NCI-H82 treated with DMSO at 0.1 percent for 48 hours (cell line): ENCODE measurements at regions not wholly inside any gene's neighbourhood (a gene's known extent, or its start where the extent isn't known, plus 50 kb on each side); places are given as distances from the start of the nearest gene placed in this dataset.

ENCODE experiments used
- DNase-seq: peaks from one replicate; lab custom pipeline; 2025; ENCODE audit not compliant: unreplicated experiment; lab: John Stamatoyannopoulos, UW

DNA sequence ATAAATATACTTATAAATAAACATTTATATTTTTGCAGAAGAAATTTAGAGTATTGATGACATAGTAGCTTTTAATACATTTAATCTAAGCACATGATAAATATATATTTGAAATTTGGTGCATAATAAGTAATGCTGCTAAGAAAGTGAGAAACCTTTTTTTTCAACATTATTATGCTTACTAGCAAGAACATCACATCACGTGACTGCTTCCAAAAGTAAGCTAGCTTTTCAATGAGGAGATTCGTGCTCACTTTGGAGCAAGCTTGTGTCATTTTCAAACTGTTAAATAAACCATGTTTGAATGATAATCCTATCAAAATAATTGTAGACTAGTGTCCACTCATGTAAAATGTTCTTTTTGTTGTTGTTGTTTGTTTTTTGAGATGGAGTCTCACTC lies 109.0 kb upstream of the SLC4A7 start:
- no peak for DNase-seq

DNA sequence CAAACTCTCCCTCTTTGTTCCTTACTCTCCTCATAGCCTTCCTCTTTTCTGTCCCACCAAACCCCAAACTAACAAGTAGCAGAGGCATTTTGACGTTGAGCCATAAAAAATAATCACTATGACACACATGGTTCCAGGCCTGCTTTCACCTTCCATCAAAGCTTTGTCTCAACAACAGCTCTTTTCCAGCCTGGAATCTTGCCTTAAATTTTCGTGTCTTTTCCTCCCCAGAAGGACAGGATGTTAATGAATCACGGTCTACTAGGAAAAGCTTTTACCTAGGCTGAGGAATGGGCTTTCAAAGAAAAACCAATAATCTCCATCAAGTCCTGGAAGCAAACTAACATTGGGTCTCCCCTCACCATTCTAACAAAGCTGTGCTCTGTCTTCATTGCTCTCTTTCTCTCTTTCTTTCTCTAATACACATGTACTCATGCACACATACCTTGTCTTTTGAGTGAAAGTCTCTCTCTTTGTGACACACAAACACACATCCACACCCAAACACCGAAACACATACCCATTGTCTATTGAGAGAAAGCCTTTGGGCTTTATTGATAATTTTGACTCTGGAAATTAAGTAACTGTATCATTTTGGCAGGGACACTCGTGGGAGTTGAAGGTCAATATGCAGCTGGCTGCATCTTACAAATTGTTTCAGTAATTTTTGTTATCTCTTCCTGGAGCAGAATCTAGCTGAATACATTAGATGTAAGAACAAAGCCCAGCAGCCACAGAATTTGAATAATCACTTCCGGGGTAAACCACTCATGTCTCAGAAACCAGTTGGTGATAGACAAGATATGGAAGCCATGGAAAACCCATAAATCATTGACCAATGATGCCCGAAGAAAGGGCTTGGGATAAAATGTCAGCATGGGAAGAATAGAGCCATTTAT lies 107.4 kb upstream of the SLC4A7 start:
- DNase-seq = no peak

DNA sequence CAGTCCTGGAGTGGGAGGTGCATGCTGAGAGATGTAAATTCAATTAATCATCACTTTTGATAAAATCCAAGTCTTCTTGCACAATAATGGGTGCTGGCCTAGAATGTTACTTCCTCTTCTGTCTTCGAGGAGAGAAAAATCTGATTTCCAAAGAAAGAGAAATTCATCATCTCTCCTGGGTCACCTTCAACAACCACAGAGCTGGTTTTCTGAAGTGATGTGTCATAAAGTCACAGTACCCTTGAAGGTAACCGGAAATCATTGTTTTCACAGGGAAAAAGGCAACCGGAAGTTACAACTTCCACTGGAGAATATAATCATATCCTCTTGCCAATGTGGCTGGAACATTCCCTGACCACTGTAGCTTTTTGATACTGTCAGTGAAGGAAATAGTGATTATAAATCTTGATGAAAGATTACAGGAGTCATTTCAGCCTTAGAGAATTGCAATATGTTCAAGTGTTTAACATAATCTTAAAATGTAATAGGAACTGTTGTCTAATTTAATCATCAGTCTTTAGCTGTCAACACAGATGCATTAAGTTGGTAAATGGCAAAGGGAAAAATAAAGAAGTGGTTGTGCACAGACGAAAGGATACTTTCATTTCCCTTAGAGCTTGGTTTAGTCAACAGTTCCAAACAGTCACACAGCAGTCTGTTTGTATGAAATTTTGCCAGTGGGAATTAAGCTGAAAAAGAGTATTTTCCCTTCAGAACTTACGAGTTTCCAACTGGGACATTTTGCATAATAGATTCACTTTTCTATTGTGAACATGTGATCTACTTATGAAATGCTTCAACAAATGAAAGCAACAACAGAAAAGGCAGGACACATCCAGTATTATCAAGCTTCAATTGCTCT lies 106.5 kb upstream of the SLC4A7 start:
- no peak for DNase-seq

DNA sequence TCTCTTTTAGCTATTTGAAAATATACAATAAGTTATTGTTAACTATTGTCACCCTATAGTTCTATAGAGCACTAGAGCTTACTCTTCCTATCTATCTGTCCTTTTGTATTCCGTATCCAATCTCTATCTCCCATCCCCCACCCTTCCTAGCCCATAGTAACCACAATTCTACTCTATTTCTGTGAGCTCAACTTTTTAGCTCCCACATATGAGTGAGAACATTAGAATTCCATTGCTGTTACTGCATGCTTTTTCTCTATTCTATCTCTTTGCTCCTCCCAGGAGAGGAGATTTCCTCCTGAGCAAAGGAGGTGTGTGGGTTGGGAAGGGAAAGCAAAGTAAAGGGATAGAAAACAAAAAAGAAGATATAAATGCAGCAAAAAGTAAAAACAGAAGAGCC lies 105.6 kb upstream of the SLC4A7 start:
- DNase-seq = no peak

DNA sequence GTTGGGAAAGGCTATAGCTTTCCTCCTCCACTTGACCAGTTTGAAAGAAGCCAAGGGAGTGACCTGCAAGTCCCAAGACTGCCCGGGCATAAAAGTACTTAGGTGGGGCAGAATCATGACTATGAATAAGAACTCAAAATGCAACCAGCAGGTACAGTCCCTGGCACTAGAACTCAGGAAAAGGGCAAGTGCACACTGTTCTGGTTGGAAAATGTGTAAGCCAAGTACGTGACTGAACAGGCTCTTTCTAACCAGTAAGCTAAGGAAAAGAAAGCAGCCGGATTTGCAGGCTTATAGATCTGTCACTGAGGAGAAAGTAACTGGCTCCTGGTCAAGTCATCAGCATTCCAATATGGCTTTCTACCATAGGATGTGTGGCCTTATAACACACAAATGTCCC lies 101.2 kb upstream of the SLC4A7 start:
- DNase-seq = no peak

DNA sequence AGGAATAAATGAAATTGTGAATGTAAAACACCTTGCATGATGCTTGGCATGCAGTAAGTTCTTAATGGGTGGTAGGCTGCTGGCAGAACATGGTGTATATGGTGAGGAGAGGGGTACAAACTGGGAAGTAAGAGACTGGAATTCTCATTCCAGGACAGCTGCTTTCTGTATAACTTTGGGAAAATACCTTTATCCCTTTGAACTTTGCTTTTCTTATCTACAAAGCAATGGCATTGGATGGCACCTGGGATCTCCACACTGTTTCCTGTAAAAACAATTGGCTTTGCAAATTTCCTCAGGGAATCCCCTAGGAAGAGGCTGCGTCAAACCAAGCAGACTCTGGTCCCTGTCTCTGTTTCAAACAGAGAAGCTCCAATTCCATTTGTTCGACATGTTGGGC lies 100.7 kb upstream of the SLC4A7 start:
- DNase-seq = no peak

DNA sequence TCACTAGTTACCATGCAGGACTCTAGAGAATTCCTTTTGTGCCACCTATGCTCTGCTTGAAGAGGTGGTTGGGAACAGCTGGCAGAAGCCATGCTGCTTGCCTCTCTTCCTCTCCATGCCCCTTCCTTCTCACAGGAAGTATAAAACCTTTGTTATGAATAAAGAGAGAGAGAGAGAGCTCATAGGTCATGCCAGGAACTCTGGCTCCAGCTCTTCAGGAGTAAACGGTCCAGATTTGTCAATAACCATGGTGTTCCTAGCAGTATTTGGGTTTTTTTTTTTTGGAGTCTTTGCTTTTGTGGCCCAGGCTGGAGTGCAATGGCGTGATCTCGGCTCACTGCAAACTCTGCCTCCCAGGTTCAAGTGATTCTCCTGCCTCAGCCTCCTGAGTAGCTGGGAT lies 97.7 kb upstream of the SLC4A7 start:
- DNase-seq = no peak

DNA sequence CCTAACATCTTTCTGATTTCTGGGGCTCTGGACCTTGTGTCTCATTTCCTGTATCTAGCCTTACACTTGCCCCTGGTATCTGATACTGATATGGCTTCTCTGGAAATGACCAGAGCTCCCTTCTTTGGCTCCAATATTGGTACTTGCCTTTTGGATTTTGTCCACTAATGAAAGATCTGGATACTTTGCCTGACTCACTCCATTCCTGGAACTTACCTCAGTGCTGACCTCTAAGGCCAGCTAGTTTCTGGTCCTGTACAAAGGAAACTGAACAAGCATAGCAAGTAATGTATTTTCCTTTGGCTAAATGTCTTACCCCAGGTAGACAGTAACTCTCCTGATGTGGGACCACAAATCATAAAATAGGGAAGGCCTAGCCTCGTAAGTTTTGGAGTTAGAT lies 93.8 kb upstream of the SLC4A7 start:
- no peak for DNase-seq

DNA sequence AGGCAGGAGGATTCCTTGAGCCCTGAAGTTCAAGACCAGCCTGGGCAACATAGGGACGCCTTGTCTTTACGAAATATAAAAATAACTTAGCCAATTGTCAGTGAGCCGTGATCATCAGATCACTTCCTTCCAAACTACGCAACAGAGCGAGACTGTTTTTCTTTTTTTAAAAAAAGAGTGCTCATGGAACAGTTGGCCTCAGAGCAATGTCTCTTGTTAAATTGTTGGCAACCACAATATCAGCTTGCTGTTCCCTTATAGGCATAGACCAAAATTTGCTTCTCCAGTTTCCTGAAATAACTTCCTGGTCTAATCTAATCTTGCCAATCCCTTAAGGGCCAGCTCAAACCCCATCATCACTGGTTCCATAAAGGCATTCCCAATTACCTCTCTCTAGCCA lies 93.3 kb upstream of the SLC4A7 start:
- no peak for DNase-seq

DNA sequence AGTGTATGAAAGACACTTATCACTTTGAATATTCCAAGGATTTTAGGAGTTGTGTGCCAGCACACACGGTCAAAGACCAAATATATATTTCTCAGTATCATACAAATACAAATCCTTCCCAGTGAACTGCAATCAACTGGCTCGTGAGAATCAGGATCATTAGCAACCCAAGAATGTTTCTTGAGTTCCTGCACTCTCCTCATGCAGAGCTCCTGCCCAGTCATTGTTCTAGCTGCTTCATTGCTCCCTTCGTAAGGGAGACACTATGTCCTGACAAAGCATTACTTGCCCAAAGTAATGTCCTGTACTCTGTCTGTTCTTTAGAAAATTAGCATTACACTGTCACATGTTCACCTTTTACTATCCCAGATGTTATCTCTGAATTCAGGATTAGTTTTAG lies 92.0 kb upstream of the SLC4A7 start:
- DNase-seq = no peak

DNA sequence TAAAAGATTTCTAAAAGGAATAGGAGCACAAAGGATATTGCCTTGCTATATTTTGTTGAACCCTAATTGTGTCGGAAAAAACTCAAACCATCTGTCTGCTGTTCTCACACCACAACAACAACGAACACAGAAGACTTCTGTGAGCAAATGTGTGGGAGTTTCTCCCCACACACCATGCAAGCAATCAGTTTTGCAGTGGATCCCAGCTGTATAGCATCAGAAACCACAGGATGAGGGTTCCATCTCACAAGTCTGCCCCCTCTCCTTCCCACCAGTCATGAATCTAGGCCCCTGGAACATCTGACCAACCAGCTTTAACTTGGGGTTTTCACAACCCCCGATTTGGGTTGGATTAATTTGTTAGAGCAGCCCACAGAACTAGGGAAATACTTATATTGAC lies 91.3 kb upstream of the SLC4A7 start:
- no peak for DNase-seq

DNA sequence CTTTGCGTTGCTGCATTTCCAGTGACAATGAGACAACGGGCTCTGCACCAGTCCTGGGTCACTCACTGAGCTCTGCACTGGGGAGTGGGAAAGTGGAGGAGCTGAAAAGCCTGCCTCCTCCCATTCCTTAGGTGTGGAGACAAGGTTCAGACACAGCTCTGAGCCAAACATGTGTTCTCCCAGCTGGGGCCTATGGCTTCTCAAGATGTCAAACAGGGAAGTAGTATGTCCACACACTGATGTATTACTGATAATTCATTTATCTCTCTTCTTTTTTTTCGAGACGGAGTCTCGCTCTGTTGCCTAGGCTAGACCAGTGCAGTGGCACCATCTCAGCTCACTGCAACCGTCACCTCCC lies 90.2 kb upstream of the SLC4A7 start:
- no peak for DNase-seq

DNA sequence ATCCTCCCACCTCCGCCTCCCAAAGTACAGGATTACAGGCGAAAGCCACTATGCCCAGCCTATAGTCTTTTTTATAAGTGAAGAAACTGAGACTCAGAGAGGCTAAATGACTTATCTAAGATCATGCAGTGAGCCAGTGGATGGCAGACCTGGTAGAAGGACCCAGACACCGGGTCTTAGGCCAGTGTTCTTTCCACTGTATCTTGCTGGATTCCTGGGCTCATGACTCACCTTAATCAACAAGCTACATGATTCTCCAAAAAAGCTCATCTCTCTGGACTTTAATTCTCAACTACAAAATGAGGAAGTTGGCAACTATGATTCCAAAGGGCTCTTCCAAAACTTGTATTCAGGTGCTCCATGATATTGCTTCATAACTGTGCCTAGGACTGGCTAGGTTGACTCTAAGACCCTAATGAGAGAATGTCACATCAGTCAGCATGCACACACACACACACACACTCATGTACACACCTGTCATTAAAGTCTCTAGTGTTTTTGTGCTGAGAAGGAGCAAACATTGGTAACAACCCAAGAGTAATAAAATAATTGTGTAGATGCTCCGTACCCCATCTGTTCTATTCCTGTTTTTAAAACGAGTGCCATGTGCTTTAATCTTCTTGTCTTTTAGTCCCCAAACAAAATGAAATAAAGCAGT lies 89.7 kb upstream of the SLC4A7 start:
- no peak for DNase-seq

DNA sequence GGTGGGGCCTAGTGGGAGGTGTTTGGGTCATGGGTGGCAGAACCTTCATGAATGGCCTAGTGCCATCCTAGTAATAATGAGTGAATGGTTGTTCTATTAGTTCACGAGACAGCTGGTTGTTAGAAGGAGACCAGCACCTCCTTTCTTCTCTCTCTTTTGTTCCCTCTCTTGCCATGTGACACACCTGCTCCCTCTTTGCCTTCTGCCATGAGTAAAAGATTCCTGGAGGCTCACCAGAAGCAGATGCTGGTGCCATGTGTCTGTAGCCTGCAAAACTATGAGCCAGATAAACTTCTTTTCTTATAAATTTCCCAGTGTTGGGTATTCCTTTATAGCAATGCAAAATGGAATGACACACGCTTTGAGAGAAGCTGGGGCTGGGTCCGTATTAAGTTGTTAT lies 89.0 kb upstream of the SLC4A7 start:
- DNase-seq = no peak

DNA sequence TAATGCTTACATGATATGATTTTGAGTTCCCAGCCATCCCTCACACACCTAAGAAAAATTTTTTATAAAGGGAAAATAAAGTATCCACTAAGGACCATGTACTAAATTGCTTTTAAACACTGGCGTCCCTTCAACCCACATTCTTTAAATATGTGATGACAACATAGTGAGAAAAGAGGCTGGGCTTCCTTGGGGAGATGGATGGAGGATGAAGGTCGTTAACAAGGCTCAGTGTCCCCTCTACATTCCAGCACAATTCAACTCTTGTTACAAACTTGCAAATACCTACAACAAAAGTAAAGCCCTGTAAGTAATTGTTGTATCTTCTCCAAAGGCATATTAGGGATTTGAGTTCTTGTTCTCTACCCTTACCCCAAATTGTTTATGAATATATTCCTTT lies 87.2 kb upstream of the SLC4A7 start:
- DNase-seq = no peak

DNA sequence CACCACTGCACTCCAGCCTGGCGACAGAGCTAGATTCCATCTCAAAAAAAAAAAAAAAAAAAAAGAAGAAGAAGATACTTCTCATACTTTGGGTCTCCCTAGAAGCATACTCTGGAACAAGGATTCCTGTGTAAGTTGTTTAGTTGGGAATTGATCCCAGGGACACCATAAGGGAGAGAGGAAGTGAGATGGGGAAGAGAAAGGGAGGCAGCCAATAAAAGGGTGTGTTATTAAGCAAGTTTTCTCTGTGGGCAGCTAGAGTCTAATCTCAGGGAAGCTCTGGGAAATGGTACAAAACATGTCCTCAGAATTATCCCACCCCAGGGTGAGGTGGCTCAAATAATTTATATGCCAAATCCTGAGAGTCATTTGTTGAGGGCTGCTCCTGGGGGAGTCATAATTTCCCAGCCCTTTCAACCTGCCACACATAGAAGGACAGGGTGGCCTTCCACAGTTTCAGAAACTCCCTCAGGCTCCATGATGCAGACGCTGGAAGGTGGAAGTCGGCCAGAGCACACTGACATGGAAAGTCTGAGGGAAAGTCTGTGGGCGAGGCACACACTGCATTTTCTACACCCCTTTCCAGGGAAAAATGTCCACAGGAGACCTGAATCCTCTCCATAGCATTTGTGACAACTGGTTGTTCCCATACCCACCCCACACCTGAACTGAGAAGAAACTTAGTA lies 86.4 kb upstream of the SLC4A7 start:
- no peak for DNase-seq

DNA sequence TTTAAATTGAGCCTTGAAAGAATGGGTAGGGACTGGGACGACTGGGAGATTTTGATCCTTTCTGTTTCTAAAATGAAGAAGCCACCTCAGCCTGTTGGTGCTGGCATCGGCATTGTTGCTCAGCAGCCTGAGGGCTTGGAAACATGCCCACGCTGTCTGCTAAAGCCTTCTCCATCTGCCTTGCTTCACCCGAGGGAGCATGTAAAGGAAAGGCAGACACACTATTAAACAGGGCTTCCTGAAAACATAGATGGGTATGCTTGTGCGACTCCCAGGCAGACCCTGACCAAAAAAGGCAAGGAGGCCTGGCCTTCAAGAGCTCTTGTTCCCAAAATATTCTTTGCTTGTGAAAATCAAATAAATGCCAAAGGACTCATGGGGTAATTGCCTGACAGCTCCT lies 84.2 kb upstream of the SLC4A7 start:
- DNase-seq = no peak

DNA sequence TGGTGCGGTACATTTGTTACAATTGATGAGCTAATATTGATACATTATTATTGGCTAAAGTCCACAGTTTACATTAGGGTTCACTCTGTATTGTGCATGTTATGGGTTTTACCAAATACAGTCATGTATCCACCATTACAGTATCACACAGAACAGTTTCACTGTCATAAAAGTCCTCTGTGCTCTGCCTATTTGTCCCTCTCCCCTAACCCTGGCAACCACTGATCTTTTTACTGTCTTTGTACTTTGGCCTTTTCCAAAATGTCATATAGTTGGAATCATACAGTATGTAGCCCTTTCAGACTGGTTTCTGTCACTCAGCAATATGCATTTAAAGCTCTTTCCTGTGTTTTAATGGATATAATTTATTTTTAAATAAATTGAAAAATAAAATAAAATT lies 83.1 kb upstream of the SLC4A7 start:
- no peak for DNase-seq

DNA sequence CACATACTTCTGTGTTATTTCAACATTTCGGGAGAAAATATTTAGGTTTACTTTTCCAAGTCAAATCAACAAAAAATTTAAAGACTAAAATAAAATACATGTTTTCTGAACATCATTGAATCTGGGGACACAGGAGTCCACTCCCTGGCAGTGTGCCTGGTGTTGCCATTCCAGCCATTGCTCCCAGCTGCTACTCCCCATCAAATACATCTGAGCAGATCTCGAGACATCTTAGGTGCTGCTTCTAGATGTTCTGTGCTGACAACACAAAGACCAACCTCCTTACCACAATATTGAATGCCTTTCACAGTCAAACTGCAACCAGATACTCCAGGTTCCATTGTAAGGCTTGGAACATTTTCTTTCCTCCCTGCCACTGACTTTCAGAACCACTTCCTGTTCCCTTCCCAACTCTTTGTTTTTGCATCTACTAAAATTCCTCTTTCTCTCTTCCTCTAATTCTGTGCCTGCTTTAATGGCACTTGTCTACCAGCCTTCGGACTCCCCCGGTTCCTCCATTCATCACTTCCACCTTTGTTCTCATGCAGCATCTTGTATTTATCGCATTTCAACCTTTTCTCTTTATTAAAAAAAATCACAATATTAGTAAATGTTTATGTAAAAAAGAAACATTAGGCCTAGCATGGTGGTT lies 81.1 kb upstream of the SLC4A7 start:
- DNase-seq = no peak

DNA sequence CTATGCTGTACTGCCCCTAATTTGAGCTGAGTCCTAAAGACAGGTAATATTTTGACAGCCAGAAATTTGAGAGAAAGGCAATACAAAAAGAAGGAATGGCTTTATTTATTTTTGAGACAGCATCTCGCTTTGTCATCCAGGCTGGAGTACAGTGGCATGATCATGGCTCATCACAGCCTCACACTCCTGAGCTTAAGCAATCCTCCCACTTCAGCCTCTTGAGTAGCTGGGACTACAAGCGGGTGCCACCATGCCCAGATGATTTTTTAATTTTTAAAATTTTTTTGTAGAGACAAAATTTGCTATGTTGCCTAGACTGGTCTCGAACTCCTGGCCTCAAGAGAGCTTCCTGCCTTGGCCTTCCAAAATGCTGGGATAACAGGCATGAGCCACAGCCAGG lies 77.4 kb upstream of the SLC4A7 start:
- no peak for DNase-seq
